PC-9 (cell line): ENCODE measurements at regions not wholly inside any gene's neighbourhood (a gene's known extent, or its start where the extent isn't known, plus 50 kb on each side); places are given as distances from the start of the nearest gene placed in this dataset.

Source experiments
- CTCF ChIP-seq: fragments of 200-600 bp; sonication (generic); conservative IDR thresholded peaks from 2 replicates; pipeline ENCODE4 v1.6.1; 2017; ENCODE audit warnings: mixed run types, antibody characterized with exemption, mild to moderate bottlenecking, moderate library complexity
- EZH2 ChIP-seq: fragments of 200-600 bp; sonication (generic); IDR thresholded peaks from 2 replicates; pipeline ENCODE4 v1.8.0; 2017; ENCODE audit warnings: antibody characterized with exemption, low read depth

GRCh38 chr3:15896500-15896899, 98.7 kb upstream of the ANKRD28 start:
- TF ChIP-seq CTCF (no peak), EZH2 (no peak)
